ENCODE measurements at regions not wholly inside any gene's neighbourhood (a gene's known extent, or its start where the extent isn't known, plus 50 kb on each side); places are given as distances from the start of the nearest gene placed in this dataset.

- TF ChIP-seq EZH2 (IDR thresholded peaks at IDR 0.05; ENCODE audit: borderline replicate concordance, control insufficient read depth, low read depth, low read length) (no peak), CREM (IDR thresholded peaks at IDR 0.05; ENCODE audit: low read depth) (no peak), ZZZ3 (IDR thresholded peaks at IDR 0.05; ENCODE audit: control insufficient read depth, insufficient read length, low read depth) (no peak)
Measured at GRCh38 chr2:120963997-120964705, 228.5 kb downstream of the GLI2 start.
